Breast epithelium (tissue), 4 donors: ENCODE measurements at regions not wholly inside any gene's neighbourhood (a gene's known extent, or its start where the extent isn't known, plus 50 kb on each side); places are given as distances from the start of the nearest gene placed in this dataset.
A peak's percentile ranks its signal among the peaks of the same experiment; 100 is the strongest.

Source experiments
- DNase-seq, 2 donors: peaks; one replicate each; pipeline ENCODE4 v3.0.0-alpha.2; 2019; ENCODE audit warnings: low spot score in 2 of 2
- H3K27ac ChIP-seq, 2 donors: fragments of 200-600 bp; sonication (generic) in 1 of 2; one replicate each; pipeline ENCODE4 v1.5.1; 2016 to 2019; ENCODE audit warnings: mild to moderate bottlenecking in 1 of 2
- H3K27me3 ChIP-seq, 2 donors: fragments of 200-600 bp; sonication (generic) in 1 of 2; one replicate each; pipeline versions ENCODE4 v1.5.1 to v1.6.0; 2017 to 2019; ENCODE audit warnings: control low read depth in 1 of 2, mild to moderate bottlenecking in 1 of 2
- H3K36me3 ChIP-seq: fragments of 200-600 bp; one replicate; pipeline ENCODE4 v1.5.1; 2019
- H3K4me1 ChIP-seq, 2 donors: fragments of 200-600 bp; sonication (generic); one replicate each; pipeline ENCODE4 v1.5.1; 2016 to 2019; ENCODE audit warnings: control low read depth in 1 of 2
- H3K4me3 ChIP-seq, 3 donors: fragments of 200-600 bp; sonication (generic); 1 replicate in 2 of 3; 2 replicates in 1 of 3; pipeline ENCODE4 v1.5.1; 2016 to 2019; ENCODE audit warnings: mild to moderate bottlenecking in 3 of 3, moderate library complexity in 2 of 3
- H3K9me3 ChIP-seq, 2 donors: fragments of 200-600 bp; sonication (generic) in 1 of 2; one replicate each; pipeline ENCODE4 v1.5.1; 2016 to 2019; ENCODE audit warnings: control low read depth in 1 of 2
- POLR2A ChIP-seq: fragments of 450-650 bp; IDR thresholded peaks from one replicate; pipeline ENCODE4 v1.6.1; 2016; ENCODE audit warnings: antibody characterized with exemption, mild to moderate bottlenecking, moderate library complexity
- POLR2AphosphoS5 ChIP-seq, 3 donors: sonication (generic); formaldehyde crosslinking; IDR thresholded peaks; one replicate each; pipeline ENCODE4 v1.6.1; 2017; ENCODE audit warnings: antibody characterized with exemption in 3 of 3
- intact Hi-C: fragments of 100-400 bp; cut with DNase I; formaldehyde crosslinking; loops from one replicate; pipeline ENCODE4 v1.15.1; 2023; ENCODE audit warnings: low total_unique reads
- TF ChIP-seq, protein P1 (sequence below), 3 donors: fragments of 450-650 bp; IDR thresholded peaks; one replicate each; pipeline ENCODE4 v1.5.1; 2016 to 2017; ENCODE audit warnings: antibody characterized with exemption in 3 of 3, mild to moderate bottlenecking in 3 of 3, moderate library complexity in 3 of 3

DNA sequence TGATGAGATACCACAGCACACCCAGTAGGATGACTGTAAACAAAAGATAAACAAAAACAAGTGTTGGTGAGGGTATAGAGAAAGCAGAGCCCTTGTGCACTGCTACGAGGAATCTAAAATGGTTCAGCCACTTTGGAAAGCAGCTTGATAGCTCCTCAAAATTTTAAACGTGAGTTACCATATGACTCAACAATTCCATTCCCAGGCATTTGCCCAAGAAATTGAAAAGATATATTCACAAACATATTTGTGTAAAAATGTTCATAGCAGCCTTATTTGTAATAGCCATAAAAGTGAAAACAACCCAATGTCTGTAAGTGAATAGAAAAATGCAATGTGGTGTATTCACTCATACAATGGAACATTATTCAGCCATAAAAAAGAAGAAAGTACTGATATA, 141.0 kb upstream of the BTBD3 start:
- Histone ChIP-seq H3K9me3 (no peaks in the 10 kb centered on the region), H3K27me3 (no peaks in the 10 kb centered on the region), H3K4me1 (no peaks in the 10 kb centered on the region), H3K27ac (no peak overlapping the region), H3K4me3 (no peak overlapping the region), H3K36me3 (no peaks in the 10 kb centered on the region)
- TF ChIP-seq, protein P1, sequence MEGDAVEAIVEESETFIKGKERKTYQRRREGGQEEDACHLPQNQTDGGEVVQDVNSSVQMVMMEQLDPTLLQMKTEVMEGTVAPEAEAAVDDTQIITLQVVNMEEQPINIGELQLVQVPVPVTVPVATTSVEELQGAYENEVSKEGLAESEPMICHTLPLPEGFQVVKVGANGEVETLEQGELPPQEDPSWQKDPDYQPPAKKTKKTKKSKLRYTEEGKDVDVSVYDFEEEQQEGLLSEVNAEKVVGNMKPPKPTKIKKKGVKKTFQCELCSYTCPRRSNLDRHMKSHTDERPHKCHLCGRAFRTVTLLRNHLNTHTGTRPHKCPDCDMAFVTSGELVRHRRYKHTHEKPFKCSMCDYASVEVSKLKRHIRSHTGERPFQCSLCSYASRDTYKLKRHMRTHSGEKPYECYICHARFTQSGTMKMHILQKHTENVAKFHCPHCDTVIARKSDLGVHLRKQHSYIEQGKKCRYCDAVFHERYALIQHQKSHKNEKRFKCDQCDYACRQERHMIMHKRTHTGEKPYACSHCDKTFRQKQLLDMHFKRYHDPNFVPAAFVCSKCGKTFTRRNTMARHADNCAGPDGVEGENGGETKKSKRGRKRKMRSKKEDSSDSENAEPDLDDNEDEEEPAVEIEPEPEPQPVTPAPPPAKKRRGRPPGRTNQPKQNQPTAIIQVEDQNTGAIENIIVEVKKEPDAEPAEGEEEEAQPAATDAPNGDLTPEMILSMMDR (IDR thresholded peaks at IDR 0.05) = no peak
- no peak for TF ChIP-seq POLR2A
- TF ChIP-seq POLR2AphosphoS5 (IDR thresholded peaks at IDR 0.05) = no peak
- intact Hi-C loops = no loop called here
- DNase-seq = no peak

DNA sequence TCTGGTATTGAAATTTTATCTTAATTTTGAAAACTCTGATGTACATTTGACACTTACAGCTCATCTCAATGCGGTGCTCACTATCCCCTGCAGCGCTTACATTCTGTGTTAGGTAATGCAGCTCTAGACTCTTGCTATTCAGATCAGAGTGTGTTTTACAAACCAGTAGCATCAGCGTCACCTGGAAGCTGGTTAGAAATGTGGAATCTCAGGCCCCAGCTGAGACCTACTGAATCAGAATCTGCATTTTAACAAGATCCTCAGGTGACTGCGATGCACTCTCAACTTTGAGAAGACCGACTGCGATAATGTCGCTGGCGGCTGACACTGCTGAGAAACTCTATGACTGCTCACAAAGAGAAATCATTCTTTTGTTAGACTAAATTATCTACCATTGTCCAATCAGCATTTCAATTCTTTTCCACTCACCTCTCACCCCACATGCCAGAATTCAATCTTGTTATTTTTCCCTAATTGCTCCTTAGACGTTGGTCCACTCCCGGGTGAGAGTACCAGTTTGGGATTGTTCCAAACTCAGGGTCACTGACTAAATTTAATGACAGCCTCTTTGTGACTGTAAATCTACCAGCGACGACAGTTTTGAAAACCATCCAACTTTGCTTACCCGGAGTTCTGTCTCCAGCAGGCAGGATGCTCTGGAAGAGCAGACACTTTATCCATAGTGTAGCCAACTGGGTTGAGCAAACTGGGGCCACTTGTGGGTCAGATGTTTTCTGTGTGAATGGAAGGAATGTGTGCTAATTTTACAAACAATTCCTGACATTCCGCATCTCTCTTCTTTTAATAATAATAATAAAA, 140.1 kb upstream of the BTBD3 start:
- TF ChIP-seq POLR2AphosphoS5 (IDR thresholded peaks at IDR 0.05) (no peak), POLR2A (no peak)
- TF ChIP-seq, protein P1 (IDR thresholded peaks at IDR 0.05) = no peak
- H3K4me3 ChIP-seq = peak overlapping the region in 1 of 3 donors; percentile 13
- no peaks in the 10 kb centered on the region for H3K27me3 ChIP-seq
- H3K36me3 ChIP-seq = no peaks in the 10 kb centered on the region
- H3K4me1 ChIP-seq = no peaks in the 10 kb centered on the region
- no peaks in the 10 kb centered on the region for H3K9me3 ChIP-seq
- H3K27ac ChIP-seq = no peak overlapping the region
- DNase-seq = no peak
- intact Hi-C loops = no loop called here

DNA sequence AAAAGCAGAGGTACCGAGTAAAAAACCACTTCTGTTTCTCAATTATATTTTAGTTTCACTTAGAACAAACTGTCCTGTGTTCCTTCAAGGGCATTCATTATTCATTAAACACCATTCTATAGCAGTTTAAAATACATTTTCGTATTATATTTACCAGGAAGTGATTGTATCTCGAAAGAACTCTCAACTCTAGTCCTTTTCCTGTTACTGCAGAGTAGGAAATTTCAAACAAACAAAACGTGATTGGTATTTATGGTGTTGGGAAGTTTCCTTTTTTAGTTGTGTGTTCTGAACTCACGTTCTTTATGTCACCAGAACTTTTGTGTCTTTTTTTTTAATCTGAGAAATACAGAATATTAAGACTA, 139.5 kb upstream of the BTBD3 start:
- Histone ChIP-seq H3K27me3 (no peaks in the 10 kb centered on the region), H3K4me3 (peak overlapping the region in 1 of 3 donors; percentile 13), H3K4me1 (no peaks in the 10 kb centered on the region), H3K36me3 (no peaks in the 10 kb centered on the region), H3K27ac (no peak overlapping the region), H3K9me3 (no peaks in the 10 kb centered on the region)
- no peak for DNase-seq
- intact Hi-C loops = no loop called here
- TF ChIP-seq POLR2A (no peak), POLR2AphosphoS5 (IDR thresholded peaks at IDR 0.05) (no peak)
- TF ChIP-seq, protein P1 (IDR thresholded peaks at IDR 0.05) = no peak

DNA sequence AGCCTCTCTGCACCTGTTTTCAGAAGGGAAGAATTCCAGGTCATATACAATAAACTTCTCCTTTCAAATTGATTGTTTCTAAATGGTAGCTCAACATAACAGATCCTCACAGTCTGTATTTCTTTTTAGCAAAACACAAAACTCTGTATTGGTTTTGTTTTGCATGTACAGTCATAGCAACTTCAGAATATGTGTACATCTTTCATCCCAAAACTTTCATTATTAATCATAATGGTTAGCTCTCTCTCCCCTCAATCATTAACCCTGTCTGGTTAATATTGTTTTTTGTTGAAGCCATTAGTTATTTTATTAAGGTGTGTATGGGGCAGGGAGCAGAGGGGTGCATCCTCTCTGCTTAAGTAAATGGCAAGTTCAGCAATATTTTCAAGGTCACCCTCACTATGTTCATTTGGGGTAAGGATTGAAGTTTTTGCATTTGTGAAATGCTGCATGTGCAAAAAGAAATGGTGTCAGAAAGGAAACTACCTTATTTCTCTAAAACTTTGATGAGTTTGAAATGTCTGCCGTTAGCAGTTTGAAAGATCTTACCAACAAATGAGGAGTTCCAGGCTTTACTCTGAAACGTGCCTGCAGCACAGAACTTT, 136.8 kb upstream of the BTBD3 start:
- intact Hi-C loops = no loop called here
- no peaks in the 10 kb centered on the region for H3K4me1 ChIP-seq
- H3K4me3 ChIP-seq = no peak overlapping the region
- H3K27me3 ChIP-seq = no peaks in the 10 kb centered on the region
- no peaks in the 10 kb centered on the region for H3K9me3 ChIP-seq
- TF ChIP-seq POLR2A = no peak
- TF ChIP-seq POLR2AphosphoS5 (IDR thresholded peaks at IDR 0.05) = no peak
- TF ChIP-seq, protein P1 (IDR thresholded peaks at IDR 0.05) = no peak
- no peaks in the 10 kb centered on the region for H3K36me3 ChIP-seq
- no peak overlapping the region for H3K27ac ChIP-seq
- no peak for DNase-seq

DNA sequence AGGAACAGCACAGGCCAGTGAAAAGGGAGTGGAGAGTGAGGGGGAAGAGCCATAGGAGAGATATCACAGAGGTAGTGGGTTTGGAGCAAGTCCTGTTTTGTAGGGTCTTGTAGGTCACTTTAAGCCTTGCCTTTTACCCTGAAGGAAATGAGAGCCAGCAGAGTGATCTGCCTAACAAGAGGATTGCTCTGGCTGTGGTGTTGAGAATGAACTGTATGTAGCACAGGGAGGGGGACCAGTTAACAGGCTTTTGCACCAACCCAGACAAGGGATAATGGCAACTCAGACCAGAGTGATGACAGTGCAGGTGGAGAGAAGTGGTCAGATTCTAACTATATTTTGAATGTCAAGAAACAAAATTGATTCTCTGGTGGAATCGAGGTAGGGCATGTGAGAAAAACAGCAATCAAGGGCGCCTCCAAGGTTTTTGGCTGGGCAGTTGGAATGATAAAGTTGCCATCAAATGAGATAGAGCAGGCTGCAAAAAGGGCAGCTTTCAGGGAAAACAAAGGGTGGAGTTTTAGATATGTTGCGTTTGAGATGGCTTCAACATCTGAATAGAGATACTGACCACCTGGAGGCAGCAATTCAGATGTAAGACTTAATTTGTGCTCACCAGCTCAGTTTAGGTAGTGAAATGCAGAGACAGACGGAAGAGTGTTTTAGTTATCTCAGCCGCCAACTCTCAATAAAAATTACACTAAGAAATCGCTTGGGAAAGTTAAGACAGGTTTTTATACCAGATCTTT, 134.4 kb upstream of the BTBD3 start:
- no peaks in the 10 kb centered on the region for H3K36me3 ChIP-seq
- no peak for DNase-seq
- H3K4me1 ChIP-seq = no peaks in the 10 kb centered on the region
- no peaks in the 10 kb centered on the region for H3K9me3 ChIP-seq
- TF ChIP-seq POLR2A (no peak), POLR2AphosphoS5 (IDR thresholded peaks at IDR 0.05) (no peak)
- TF ChIP-seq, protein P1 (IDR thresholded peaks at IDR 0.05) = no peak
- no peak overlapping the region for H3K4me3 ChIP-seq
- intact Hi-C loops = no loop called here
- H3K27me3 ChIP-seq = no peaks in the 10 kb centered on the region
- no peak overlapping the region for H3K27ac ChIP-seq
